GM21423 (cell line): ENCODE measurements at regions not wholly inside any gene's neighbourhood (a gene's known extent, or its start where the extent isn't known, plus 50 kb on each side); places are given as distances from the start of the nearest gene placed in this dataset.

Experiments
- ATAC-seq: cut with Tn5 transposase; IDR thresholded peaks from one replicate; pipeline ENCODE4 v1.9.1; 2021; ENCODE audit warnings: mild to moderate bottlenecking, moderate library complexity; ENCODE audit not compliant: unreplicated experiment

DNA sequence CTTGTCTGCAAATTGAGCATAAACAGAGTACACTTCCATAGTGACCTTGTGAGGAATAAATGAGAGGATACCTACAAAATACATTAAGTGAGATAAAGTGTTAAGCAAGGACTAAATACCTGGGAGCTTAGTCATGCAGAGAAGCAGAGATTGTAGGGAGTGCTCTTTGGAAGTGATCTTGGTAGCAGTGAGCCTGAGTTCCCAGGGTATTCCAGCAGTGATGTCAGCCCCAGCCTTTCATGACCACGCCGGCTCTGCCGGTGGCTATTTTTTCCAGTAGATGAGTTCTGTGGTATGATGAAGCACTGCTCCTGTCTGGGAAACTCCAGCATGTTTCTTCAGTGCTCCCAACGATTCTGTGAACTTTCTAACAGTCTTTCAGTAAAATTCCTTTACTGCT, 391.5 kb upstream of the IGFBP7 start:
- no peak for ATAC-seq

DNA sequence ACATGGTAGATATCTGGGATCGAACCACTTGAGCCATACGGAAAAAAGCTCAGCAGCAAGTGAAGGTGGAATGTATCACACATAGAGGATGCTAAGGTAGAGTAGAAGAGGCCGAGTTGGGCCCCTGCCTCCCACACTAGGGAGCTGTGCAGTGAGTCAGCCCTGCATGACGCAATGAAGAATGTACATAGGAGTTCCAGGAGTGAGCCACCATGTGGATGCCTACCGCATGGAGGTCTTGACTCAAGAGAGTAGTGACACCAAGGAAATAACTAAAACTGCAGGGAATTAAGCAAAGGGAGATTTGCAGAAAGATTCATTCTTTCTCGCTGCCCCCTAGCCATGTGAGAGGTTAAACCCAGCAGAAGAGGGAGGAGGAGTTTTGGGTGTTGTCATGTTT, 389.6 kb upstream of the IGFBP7 start:
- ATAC-seq, result no peak

DNA sequence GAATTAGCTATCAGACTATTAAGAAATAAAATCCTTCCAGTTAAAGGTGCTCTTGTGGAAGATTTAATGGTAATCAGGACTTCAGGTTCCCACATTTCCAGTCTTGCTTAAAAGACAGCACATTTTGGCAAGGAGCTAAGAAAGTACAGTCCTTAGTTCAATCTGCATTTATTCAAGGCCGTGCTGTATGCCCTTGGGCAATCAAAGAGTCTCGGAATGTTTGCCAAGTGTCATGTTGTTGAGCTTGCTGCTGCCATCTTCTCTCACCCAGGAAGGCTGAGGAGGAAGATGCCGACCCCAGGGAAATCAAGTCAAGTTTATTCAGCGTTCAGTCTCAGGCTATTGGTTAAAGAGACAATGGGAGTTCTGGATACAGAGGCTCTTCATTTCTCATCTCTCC, 388.1 kb upstream of the IGFBP7 start:
- no peak for ATAC-seq

DNA sequence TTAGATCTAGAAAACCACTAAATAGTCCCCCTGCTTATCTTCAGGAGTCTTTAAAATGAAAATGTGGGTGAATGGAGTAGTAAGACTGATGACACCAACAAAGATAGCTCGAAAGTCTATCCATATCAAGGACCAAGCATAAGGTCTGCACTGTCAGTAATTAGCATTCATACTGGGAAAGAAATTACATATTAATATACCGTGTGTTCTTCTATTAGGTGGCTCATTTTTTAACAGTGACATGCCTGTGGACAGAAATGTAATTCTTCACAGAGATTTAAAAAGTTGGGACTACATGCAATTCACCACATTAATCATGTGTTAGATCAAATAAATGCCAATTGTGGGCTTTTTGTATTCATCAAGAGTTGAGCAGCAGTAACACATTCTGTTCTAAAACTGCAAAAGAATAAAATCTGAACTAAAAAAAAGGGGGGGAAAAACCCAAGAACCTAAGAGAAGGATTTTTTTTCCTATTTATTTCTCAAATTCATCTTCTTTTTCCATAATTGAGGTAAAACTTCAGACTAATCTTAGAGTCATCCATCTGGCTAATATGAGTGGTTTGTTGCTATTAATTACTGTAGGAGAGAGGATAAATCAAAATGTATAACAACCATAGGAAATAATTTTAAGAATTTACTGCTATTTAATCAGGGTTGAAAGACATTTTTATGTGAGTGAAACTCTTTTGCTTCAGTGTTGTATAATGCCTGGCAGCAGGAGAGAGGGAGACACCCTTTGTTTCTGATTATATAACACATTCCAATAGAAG, 386.7 kb upstream of the IGFBP7 start:
- ATAC-seq, result no peak

DNA sequence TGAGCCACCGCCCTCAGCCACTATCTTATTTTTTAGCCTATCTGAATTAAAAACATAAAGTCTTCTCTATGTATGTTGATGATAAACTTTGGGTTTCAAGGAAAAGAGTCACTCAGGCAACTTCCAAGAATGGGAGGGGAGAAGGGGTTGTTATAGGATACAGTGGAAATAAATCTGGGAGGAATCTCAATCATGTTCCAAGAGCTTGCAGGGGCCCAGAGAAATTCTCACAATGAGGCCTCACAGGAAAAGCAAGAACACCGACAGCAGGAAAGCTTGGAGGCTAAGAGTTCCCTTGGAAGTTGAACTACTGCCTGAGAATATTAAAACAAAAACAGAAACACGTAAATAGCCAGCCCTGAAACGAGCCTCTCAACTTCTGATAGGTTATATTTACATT, 384.6 kb upstream of the IGFBP7 start:
- no peak for ATAC-seq

DNA sequence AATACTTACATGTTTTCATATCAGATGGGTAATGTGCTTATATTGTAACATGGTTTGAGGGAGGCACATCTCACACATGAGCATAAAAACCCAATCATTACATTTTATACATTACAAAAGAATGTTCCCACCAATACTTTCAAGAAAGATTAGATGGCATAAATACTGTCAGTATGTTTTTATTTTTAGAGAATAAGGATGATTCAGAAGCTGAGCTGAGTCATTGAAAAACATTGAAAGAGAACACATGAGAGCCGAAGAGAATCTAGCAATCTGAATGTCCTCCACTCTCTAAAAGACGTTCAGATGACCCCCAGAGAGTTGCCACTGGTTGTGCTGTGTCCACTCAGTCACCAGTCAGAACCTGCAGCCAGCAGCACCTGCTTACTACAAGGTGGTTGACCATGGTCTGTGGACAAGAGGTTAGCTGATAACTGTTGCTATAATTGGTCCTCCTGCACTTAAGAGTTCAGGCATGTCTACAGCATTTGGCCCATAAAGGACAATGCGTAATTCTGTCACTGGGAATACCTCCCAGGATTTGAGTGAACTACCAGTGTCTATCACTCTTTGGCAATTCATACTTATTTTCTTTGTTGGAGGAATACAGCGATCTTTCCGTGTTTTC, 382.2 kb upstream of the IGFBP7 start:
- ATAC-seq, result no peak

DNA sequence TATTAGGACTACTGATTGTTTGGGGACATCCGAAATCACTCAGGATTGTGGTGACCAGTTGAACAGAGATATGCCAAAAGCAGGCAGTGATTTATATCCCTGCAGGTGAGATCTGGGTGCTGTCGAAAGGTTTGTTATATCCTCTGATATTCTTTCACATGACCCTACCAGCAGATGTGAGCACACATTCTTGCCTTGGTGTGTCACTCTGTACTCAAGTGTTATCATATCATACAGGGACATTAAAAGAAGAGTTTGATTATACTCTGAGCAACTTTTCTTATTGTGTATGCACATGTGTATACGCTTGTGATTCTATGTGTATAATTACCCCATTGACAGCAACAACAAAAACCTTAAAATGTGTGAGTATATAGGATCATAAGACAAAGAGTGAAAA, 381.2 kb upstream of the IGFBP7 start:
- ATAC-seq, result no peak

DNA sequence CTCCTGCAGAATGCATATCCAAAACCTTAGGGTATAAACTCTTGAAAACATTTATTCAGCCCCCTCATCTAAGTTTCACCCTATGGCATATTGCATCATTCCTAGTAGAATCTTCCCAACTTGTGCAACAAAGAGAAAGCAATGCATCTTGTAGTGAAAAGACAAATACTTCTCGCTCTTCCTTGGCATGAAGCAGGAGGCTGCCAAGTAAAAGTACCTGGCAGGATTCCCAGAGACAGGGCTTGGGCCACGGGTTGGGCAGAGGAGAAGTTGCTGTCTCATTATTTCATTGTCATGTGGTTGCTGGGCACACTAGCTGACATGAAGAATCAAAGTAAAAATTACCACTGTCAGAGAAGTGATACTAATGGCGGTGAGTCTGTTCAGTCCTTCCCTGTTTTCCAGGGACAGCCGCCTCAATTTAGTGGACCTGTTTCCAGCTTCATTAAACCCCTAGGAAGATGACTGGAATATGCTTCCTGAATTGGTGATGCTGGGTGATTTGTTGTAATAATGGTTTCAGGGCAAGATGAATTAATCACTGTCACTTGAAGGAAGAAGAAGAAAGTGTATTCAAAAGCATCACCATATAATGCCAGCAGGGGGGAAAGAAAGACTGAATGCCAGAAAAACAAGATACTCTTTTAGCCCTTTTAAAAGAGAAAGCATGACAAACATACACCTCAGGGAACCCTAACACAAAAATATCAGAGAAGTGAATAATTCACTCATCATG, 380.5 kb upstream of the IGFBP7 start:
- no peak for ATAC-seq

DNA sequence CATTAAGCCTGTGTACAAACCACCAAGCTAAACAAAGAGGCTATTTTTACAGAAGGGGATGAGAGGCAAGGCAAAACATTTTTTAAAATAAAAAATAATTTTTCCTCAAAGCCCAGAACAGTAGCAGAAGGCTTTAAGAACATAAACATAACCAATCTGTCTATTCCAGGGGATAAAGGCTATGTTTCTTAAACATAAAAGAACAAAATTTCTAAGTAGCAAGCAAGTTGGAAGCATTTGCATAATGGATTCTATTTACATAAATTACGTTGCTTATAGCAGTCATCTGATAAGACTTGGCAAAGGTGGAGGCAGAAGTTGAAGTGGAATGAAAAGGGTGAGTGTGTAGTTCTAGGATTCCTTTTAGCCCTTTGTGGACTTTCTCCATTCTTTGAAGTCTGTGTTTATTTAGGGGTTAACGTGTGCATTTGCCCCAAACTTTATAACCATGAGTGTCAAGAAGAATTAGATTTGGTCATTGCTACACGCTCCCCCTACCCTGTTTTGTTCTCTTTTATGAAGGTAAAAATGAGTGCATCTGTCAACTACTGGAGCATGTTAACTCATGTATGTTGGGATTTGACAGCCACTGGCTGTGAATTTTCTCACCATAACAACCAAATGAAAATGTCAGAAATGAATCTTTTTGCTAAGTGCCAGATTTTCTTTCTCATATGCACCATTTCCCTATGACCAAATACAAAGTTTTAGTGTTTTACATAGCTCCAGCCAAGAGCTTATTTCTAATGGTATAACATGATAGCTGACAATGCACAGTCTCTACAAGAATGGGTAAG, 378.4 kb upstream of the IGFBP7 start:
- no peak for ATAC-seq

DNA sequence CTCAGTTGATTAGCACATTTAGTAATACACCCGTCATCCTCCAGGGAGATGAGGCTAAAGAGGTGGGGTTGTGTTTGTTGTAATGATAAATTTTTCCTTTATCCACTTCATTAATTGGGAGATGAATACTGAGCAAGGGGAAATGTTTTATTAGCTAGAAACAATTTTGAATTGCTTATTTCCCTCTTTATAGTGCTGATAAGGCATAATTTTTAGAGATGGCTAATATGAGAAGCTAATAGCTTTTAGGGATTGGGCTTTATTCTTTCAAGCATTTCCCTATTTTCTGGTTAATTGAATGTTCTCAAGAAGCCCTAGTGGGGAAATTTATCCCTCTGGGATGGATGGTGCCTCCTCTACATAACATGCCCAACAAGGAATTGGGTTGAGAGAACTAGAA, 365.2 kb upstream of the IGFBP7 start:
- ATAC-seq, result no peak

DNA sequence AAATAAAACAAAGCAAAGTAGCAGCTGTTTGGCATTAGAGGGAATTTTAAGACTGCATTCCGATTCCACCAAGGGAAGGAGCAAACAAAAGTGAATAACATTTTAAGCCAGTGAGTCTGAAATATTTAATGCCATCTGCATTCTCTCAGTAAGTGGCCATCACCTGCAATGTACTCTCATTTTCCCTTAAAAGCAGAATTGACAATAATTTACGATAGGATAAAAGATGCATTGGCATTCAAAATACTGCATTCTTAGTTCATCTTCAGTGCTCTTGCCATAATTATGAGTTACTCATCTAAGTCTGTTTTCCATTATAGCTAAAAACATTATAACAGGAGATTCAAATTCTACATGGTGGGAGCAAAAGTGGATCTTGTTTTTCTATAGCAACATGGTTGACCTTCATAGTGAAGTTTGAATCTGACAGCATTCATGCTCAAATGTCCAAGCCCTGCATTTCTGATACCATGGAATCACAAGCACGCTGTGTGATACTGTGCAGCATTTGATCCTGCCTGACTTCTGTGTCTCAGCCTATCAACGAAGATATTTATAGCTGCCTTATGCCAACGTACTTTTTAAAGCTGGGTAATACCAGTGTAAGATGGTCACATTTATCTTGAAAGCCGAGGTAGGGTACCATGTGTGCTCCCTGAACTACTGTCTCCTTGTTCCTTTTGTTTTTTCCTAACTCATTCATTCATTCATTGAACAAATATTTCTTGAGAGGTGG, 355.3 kb upstream of the IGFBP7 start:
- no peak for ATAC-seq

DNA sequence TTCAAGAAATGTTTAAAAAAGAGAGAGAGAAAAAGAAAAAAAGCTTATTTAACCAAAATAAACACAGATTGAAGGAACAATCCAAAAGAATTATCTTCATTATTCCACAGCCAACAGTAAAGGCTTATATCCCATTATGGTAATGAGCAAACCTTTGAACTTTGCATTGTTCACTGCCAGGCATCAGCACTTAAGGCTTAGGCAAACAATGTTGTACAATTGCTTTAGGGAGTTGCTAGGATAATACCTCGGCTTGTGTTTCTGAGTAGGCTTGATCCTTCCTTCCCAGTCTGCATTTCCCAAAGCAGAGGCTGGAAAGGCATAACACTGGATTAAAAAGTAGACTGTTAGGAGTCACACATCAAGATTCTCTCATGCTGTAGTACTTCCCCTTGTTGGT, 352.7 kb upstream of the IGFBP7 start:
- ATAC-seq, result no peak

DNA sequence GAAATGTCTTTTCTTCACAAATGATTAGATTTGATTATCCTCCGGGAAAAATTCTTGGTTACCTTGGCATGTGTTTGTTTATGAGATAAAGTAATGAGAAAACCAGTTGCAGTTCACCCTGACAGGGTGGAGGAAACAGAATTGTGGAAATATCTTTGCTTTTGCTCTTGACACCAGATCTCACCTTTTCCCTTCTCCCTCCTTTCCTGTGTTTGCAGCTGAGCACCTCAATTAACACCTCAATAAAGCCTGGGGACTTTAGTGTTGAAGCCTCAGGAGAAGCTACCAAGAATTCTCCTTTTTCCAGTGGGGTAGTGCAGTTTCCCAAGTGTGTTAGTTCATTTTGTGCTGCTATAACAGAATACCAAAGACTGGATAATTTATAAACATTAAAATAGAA, 350.8 kb upstream of the IGFBP7 start:
- no peak for ATAC-seq

DNA sequence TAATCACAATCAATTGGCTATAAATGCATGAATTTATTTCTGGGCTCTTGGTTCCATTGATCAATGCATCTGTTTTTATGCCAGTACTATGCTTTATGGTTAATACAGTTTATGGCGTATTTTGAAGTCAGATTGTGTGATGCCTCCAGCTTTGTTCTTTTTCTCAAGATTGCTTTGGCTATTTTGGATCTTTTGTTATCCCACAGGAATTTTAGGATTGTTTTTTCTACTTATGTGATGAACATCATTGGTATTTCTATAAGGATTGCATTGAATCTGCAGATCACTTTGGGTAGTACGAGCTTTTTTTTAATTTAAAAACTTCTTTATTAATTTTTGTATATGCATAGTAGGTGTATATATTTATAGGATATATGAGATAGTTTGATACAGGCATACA, 338.7 kb upstream of the IGFBP7 start:
- ATAC-seq, result no peak

DNA sequence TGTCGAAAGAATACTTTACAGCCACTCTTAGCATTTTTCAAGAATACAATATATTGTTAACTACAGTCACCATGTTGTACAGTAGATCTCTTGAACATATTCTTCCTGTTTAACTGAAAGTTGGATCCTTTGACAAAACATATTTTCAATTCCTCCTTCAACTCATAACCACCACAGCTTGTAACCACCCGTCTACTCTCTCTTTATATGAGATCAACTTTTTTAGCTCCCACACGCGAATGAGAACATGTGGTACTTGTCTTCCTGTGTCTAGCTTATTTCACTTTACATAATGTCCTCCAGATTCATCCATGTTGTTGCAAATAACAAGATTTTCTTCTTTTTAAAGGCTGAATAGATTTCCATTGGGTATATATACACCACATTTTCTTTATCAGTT, 338.3 kb upstream of the IGFBP7 start:
- no peak for ATAC-seq

DNA sequence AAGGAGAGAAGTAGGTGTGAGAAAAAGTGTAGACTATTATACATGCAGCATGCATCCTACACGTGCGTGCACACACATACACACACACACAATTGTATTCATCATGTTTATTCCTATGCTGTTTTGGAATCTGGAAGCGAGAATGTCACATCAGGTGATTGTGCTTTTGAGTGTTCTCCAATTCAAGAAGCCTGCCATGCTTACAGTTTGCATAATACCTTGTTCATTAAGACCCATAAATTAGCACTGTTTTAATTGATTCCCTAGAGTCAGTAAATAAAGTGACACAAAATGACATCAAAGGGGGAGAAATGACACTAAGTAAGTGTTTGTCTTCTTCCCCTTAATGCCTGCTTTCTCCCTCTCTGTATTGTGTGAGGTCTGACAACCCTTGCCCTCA, 336.1 kb upstream of the IGFBP7 start:
- ATAC-seq, result no peak

DNA sequence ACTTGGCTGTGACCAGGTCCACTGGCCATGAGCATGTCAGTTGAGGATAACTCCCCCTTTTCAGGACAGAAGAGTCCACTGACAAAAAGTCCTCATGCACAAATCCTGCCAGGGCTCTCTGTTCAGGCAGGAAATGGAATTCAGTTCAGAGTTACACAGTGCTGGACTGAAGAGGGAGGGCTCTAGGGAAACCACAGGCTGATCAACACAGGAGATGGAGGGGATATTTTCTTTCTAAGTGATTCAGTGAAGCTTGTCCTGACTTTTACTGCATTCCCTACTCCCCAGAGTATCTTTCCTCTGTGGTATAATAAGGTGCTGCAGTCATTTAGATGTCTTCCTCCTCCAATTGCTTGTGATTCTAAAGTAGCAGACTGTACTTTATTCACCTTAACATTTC, 335.5 kb upstream of the IGFBP7 start:
- no peak for ATAC-seq

DNA sequence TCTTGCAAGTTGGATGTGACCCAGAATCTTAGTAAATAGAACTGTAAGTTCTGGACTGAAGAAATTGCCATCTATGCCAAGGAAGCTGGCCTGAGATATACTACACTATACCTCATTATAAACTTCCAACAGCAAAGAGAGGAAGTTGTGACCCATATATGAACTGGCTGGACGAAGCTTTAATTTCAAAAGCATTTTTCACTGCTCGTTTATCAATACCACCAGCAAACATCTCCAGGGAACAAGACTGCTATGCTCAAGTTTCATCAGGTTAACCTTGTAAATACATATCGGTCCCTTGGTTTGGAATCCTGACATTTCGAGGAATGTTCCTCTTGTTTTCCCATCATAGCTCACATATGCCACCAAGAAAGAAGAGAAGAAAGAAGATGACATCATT, 334.5 kb upstream of the IGFBP7 start:
- no peak for ATAC-seq

DNA sequence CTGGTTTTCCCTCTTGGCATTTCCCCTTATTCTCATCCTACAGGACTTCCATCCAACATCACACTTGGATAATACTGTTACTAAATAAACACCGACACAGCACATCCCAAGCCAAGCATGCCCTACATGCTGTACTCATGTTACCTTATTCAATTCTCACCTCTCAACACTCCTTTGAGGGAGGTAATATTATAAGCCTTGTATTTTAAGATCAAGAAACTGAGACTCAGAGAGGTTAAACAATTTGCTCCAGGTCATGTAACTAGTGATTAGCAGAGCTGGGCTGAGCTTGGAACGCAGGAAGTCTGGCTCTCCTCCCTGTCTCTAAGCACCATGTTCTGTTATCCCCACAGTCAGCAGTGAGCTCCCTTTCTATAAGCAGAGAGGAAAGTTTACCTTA, 333.6 kb upstream of the IGFBP7 start:
- no peak for ATAC-seq

DNA sequence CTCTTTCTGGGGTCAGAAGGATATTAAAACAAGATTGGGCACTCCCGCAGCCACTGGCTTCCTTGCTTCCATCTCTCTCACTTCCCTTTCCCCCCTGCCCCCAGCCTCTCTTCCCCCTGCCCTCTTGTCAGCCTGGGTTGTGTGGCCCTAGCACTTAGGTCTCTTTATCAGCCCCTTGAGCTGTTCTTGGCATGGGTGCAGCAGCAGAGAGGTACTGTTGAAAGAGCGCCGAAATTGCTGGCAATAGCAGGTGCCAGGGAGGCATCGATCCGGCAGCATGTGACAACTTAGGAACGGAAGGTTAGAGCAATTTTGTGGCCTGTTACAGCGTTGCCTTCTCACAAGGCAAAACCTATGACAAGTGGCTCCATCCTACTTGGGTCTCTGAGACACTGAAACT, 333.1 kb upstream of the IGFBP7 start:
- ATAC-seq, result no peak

DNA sequence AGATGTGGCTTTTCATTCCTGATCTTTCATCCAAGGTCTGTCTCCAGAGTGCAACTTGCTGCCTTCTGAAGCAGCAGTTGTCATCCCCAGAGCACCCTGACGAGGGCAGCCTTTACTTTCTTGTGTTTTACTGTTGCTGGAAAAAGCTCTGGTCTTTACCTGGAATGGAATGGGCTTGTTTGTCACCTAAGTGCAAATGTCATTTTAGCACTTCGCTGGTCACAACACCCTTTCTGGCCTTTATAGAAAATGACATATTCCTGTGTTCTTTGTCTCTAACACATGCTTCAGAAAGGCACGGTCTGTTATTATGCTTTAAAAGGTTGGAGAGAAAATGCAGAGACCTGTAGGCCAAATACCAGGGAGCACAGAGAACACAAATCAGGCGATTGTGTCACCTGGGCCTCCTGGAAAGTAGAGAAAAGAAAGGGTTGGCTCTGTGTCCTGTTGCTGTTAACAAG, 332.7 kb upstream of the IGFBP7 start:
- no peak for ATAC-seq
